H7 (cell line): ENCODE measurements at regions not wholly inside any gene's neighbourhood (a gene's known extent, or its start where the extent isn't known, plus 50 kb on each side); places are given as distances from the start of the nearest gene placed in this dataset.
A peak's percentile ranks its signal among the peaks of the same experiment; 100 is the strongest.

Experiments used
- DNase-seq: peaks from one replicate; pipeline ENCODE4 v3.0.0; 2012
- H3K27me3 ChIP-seq: 2 replicates; pipeline ENCODE4 v1.6.0; 2011; ENCODE audit warnings: mild to moderate bottlenecking, low read length; ENCODE audit not compliant: control insufficient read depth, insufficient read depth
- H3K36me3 ChIP-seq: replicated peaks from 2 replicates; pipeline ENCODE4 v1.5.1; 2011; ENCODE audit warnings: low read length; ENCODE audit not compliant: control insufficient read depth, insufficient read depth
- H3K4me3 ChIP-seq: 2 replicates; pipeline ENCODE4 v1.5.1; 2011; ENCODE audit warnings: low read depth, mild to moderate bottlenecking, control low read depth, low read length, moderate library complexity; ENCODE audit not compliant: insufficient read depth

DNA sequence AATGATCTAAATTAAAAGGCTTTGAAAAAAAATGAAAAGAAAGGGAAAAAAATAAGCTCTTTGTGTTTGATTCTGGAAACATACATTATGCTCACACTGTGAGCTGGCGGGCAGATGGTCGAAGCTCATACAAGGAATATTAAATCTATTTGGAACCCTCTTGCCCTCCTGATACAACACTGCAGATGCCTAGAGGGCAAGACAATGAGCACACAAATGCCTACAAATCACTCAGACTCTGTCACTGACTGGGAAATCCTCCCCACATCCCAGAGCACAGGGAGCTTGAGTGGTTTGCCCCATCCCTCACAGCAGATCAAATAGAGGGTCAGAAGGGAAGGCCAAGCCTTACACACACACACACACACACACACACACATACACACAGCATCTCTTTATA lies 320.4 kb downstream of the HNRNPD start:
- no peak overlapping the region for H3K4me3 ChIP-seq
- DNase-seq: no peak

DNA sequence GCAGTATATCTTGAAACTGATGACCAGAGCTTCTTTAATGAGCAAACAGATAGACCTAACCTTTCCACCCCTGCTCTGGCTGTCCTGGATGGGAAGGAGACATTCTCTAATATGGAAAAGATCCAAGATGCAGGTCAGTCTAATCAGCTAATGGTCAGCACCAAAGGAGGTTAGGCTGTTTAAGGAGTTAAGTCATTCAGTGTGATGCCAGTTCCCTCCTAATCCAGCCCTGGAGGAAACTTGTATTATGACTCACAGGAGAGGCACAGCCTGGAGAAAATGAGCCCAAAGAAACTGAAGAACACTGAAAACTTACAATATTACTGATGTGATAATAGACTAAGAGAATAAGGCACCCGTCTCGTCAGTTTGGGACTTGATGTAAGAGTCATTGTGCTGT lies 323.0 kb downstream of the HNRNPD start:
- Histone ChIP-seq H3K27me3 (peaks cover 2% of the 10 kb centered on the region; the same call in 1 of the 2 replicates), H3K4me3 (no peak overlapping the region), H3K36me3 (no peaks in the 10 kb centered on the region)
- DNase-seq: no peak

More for the DNA sequence above, 320.4 kb downstream of the HNRNPD start:
- no peaks in the 10 kb centered on the region for H3K36me3 ChIP-seq
- no peaks in the 10 kb centered on the region for H3K27me3 ChIP-seq

DNA sequence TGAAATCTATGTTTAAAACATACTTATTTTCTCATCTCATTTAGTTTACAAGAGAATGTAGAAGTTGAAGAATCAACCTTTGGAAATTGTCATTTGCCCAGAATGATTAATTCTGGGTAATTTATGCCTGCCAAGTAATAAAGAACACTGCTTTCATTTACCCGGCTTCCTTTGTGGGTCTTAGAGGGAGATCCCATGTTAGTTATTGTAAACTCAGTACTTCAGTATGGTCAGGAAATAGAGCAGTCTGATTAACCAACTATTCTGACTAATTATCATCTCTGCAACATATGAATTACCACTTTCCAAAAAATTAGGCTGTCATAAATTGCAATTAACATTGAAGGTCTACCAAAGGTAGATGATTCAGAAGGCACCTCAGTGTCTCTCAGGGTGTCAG lies 324.5 kb downstream of the HNRNPD start:
- Histone ChIP-seq H3K27me3 (peaks cover 3% of the 10 kb centered on the region; the same call in 1 of the 2 replicates), H3K4me3 (no peak overlapping the region), H3K36me3 (no peaks in the 10 kb centered on the region)
- no peak for DNase-seq

DNA sequence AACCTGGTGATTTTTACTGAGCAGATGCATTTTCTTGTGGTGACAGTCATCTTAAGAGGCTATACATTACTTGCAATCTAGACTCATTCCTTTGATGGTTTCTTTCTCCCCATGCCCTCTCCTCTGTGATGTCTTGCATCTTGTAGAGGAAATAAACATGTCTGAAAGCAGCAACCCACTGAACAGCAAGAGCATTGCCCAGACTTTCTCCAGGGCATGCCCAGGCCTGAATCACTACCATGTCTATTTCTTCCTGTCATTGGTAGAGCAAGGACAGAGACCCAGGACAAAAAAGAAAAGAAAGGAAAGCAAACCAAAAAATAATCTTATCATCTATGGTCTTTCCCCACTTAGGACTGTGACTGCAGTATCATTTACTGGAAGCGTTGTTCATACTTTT lies 326.1 kb downstream of the HNRNPD start:
- no peak for DNase-seq
- Histone ChIP-seq H3K27me3 (peaks cover 13% of the 10 kb centered on the region), H3K4me3 (no peak overlapping the region), H3K36me3 (no peaks in the 10 kb centered on the region)

DNA sequence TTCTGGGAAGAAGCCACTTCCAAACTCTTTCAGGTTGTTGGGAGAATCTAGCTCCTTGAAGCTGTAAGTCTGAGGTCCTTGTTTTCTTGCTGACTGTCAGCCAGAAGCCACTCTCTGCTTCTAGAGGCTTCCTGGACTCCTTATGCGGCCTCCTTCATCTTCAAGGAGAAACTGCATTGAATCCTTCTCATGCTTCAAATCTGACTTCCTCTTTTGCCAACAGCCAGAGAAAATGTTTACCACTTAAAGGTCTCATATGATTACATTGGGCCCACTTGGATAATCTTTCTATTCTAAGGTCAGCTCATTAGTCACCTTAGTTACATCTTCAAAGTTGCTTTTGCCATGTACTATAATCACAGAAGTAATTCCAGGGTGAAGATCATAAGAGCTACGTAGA lies 327.0 kb downstream of the HNRNPD start:
- H3K36me3 ChIP-seq: no peaks in the 10 kb centered on the region
- H3K27me3 ChIP-seq: peaks cover 23% of the 10 kb centered on the region
- DNase-seq: no peak
- H3K4me3 ChIP-seq: no peak overlapping the region

DNA sequence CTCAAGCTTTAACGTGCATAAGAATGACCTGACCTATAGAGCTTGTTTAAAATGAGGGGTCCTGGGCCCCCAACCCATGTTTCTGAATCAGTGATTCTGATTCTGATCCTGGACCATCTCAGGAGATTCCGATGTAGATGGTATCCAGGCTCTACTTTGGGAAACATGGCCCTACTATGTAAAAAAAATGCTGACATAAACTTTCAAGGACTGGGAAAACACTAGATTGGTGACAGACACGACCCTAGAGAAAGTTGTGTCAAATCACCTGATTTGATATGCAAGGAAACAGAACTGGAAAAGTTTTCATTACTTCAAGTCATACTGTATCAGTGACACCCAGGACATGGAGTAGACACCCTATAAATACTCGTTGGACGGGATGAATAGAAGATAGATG lies 328.5 kb downstream of the HNRNPD start:
- H3K27me3 ChIP-seq: peaks cover 23% of the 10 kb centered on the region
- H3K4me3 ChIP-seq: no peak overlapping the region
- DNase-seq: no peak

DNA sequence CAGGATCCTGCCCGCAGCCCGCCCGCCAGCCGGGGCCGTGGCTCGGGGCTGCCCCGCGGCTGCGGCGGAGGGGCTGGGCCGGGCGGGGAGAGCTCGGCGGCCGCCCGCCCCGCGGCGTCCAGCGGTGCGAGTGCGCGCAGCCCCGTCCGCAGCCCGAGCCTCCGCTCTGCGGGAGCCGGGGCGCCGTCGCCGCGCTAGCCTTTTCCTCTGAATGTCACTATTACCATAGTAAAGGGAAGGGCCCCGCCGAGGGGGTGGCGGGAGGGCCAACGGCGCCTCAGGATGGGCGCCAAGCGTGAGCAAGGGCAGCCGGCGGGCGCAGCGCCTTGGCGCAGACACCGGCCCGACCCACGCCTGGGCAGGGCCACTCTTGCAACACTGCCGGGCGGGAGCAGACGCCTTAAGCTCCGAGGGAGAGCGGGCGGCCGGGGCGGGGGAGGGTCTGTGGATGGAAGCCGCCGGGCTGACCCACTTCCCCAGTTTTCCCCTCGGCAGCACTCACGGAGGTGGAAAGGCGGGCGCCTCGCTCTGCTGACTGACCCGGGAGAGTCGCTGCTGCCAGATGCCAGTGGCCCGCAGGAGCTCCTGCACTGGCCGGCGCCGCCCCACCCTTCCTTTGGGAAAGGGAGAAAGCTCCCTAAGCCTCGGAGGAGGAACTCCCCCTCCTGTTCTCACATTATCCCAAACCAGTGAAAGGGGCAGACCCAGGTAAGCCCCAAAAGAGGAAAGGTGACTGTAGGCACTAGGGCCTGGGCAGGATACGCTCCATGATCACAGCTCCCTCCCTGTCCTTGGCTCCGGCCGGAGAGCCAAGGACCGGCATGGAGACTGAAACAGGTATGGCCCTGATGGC lies 329.4 kb downstream of the HNRNPD start:
- H3K27me3 ChIP-seq: peaks cover 23% of the 10 kb centered on the region
- H3K4me3 ChIP-seq: peak overlapping the region; percentile 72

More for the DNA sequence above, 328.5 kb downstream of the HNRNPD start:
- H3K36me3 ChIP-seq: no peaks in the 10 kb centered on the region

DNA sequence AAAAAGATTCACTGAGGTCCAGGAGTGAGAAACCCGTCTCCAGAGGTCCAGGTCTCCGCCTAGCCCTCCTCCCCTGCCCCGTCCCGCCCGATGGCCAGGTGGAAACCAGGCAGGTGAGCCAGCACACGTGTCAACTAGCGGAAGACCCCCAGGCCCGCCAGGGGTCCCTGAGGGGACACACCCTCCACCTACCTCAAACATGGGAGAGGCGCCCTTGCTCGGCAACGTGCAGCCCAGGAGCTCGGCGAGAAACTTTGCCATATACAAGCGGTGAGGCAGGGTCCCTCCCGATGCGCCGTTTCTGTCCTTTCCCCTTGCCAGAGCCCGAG lies 330.0 kb downstream of the HNRNPD start:
- no peak for DNase-seq
- Histone ChIP-seq H3K4me3 (peak overlapping the region; percentile 72), H3K27me3 (peaks cover 23% of the 10 kb centered on the region), H3K36me3 (no peaks in the 10 kb centered on the region)

More for the DNA sequence above, 329.4 kb downstream of the HNRNPD start:
- no peaks in the 10 kb centered on the region for H3K36me3 ChIP-seq
- DNase-seq: peak; percentile 86

DNA sequence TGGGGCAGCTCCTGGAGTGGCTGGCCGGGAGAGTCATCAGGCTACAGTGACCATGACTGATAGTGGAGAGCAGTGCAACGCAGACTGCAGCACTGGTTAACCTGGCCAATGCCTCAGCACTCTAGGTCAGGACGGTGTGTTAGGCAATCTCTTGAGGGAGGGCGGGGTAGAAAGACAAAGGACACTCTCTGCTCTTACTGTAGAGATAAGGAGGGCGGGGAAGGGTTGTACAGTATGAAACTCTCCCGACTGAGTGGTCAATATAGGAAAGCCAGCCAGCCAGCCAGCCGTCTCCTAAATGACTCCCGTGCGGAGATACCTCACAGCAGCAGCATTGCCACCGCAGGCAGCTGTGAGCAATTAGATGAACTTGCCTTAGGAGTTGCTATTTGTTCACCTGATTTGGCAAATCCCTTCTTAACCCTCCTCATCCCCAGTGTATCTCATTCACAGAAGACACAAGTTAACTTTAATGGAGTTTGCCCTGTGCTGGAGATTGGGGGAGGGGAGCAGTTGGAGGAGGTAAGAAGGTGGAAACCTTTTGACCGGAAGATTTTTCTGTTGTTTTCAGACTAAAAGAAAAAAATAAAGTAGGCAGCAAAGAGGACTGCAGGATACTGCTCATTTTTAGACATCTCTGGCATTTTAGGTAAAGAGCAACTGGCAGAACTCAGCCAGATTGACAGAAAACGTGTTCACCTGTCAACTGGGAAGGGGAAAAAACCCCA lies 330.5 kb downstream of the HNRNPD start:
- H3K36me3 ChIP-seq: no peaks in the 10 kb centered on the region
- H3K27me3 ChIP-seq: peaks cover 23% of the 10 kb centered on the region
- H3K4me3 ChIP-seq: peak overlapping the region; percentile 72
- DNase-seq: peak; percentile 38

DNA sequence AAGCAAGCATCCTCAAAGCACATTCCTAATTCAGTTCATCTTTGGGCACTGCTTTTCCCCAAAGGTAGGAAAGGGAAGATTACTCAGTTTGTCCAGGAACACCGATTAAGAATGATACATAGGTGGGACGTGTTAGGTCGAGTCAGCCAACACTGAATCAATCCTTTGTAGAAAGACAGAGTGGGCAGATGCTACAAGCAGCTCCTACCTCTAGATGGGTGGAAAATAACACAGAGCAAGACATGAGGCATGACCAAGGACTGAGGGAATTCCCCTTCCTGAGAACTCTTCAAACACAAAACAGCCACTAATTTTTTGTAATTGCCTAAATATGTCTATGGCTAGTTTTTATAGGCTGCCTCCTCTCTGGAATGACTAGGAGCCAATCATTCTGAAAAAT lies 331.7 kb downstream of the HNRNPD start:
- Histone ChIP-seq H3K36me3 (no peaks in the 10 kb centered on the region), H3K4me3 (no peak overlapping the region), H3K27me3 (peaks cover 23% of the 10 kb centered on the region)
- no peak for DNase-seq

DNA sequence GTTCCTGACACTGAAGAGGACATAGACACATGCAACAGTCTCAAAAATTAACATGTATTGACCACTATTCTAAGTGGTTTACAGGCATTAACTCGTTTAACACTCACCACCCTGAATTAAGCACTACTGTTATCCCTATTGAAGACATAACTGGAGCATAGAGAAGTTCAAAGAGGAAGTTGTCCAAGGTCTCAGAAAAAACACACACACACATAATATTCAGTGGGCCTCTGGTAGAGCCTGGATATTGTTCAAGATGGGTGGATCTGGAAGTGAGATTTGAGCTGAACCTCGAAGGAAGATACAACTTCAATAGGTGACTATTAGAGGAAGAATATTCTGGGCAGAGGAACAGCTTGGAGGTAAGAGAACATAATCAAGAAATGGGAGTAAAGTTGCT lies 334.9 kb downstream of the HNRNPD start:
- peaks cover 20% of the 10 kb centered on the region for H3K27me3 ChIP-seq
- no peak for DNase-seq
- no peak overlapping the region for H3K4me3 ChIP-seq
- no peaks in the 10 kb centered on the region for H3K36me3 ChIP-seq

DNA sequence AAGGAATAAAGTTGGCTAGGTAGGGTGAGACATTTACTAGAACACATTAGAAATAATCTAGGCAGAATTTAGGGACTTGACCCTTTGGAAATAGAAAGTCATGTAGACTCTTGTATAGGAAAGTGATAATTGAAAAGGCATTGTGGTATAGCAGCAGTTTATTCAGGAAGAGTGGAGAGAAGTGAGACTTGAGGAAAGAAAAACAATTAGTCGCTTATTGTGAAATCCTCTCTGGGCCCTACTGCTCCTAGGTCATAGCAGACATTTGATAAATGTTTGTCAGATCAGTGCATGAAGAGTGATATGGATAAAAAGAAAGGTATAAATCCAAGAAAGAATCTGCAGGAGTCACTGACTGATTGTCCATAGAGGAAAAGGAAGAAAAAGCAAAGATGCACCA lies 337.6 kb downstream of the HNRNPD start:
- no peak overlapping the region for H3K4me3 ChIP-seq
- H3K27me3 ChIP-seq: no peaks in the 10 kb centered on the region
- no peak for DNase-seq
- H3K36me3 ChIP-seq: no peaks in the 10 kb centered on the region

DNA sequence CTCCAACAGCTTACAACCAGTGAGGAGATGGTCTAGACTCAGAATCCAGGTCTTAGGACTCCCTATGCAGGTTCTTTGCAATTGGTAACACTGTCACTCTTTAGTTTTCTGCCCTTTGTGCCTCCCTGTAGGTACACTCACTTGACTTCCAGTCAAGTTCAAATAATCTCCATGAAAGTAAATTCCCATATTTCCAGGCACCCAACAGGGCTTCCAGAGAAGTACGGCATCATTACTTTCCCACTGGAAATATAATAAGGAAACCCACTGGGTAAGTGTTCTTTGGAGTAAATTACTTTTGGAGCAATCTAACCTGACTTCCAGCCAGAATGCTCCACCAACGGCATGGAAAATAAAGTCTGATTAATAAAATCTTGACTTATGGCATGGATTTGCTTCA lies 338.9 kb downstream of the HNRNPD start:
- no peak overlapping the region for H3K4me3 ChIP-seq
- no peaks in the 10 kb centered on the region for H3K36me3 ChIP-seq
- H3K27me3 ChIP-seq: no peaks in the 10 kb centered on the region
- DNase-seq: no peak

DNA sequence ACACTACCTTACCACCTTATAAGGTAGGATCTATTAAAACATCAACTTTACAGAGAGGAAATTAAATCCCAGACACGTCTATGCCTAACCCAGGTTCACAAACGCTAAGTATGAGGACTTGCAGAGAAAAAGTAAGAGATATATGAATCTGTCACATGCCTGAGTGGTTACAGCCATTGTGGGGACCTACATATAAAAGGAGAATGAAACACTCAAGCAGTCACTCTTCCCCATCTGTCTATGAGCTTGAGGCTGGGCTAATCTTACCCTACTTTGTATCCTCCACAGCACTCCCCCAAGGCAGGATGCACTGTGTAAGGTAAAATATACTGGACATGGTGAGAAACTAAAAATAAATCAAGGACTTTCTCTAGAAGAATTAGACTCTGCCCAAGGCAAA lies 339.9 kb downstream of the HNRNPD start:
- no peak for DNase-seq
- no peaks in the 10 kb centered on the region for H3K27me3 ChIP-seq
- H3K36me3 ChIP-seq: no peaks in the 10 kb centered on the region
- no peak overlapping the region for H3K4me3 ChIP-seq

DNA sequence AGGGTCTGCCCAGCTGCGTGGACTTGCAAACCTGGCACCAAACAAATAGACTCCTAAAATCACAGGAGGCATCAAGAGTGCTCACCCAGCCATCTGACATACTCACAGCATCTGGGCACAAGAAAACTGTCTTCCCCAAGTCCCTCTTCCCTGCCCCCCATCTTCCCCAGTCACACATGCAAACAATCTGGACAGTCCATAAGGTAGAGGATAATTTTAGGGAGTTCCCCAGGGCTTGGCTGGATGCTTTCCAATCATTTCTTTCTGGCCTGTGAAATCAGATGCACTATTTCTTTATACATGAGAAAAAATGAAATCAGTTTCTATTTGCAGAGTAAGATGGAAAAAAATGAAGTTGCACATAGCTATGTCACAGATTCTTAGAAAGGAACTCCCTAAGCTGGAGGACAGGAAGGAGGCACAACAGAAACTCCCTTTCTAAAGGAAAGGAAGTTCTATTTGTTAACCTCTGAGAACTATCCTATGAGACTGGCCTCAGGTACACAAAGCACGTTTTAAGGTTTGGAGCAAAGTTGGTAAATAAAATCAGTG lies 342.3 kb downstream of the HNRNPD start:
- H3K36me3 ChIP-seq: no peaks in the 10 kb centered on the region
- no peak for DNase-seq
- H3K4me3 ChIP-seq: no peak overlapping the region
- no peaks in the 10 kb centered on the region for H3K27me3 ChIP-seq
